Amniotic epithelial cell (primary cell): ENCODE measurements at regions not wholly inside any gene's neighbourhood (a gene's known extent, or its start where the extent isn't known, plus 50 kb on each side); places are given as distances from the start of the nearest gene placed in this dataset.
"Not testable (repeated sequence)": the region's sequence is repeated elsewhere in the genome, so short reads cannot be mapped to it uniquely, and the experiment has no call there.

Source experiments
- DNase-seq: peaks from one replicate; pipeline ENCODE4 v3.0.0-alpha.2; 2010; ENCODE audit warnings: low read depth

DNA sequence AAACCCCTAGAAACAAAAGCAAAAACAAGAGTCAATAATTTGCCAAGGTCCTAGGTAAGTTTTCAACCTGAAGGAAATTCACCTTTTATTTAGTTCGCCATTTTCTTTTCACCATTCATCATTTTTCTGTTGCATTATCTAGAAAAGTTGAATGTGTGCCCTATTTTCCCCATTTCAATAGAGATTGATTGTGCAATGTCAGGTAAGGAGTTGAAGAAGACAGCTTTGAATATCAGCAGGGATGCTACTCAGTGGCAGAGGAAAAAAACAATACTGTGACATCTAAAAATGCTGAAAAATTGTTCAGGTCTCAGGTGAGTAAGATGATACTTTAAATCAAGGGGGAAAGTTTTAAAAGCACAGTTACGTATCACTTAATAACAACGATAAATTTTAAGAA, 813.7 kb downstream of the DTWD2 start:
- no peak for DNase-seq

DNA sequence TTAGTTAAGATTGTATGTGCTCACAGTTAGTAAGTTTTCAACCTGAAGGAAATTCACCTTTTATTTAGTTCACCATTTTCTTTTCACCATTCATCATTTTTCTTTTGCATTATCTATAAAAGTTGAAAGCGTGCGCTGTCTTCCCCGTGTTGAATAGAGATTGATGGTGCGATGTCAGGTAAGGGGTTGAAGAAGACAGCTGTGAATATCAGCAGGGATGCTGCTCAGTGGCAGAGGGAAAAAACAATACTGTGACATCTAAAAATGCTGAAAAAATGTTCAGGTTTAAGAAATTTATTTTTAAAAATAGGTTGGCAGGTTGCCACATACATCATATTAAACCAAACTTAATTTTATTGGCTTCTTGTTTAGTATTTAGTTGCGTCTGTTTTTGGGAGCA, 815.0 kb downstream of the DTWD2 start:
- no peak for DNase-seq

GRCh38 chr5:118165619-118166018, 822.7 kb downstream of the DTWD2 start:
- no peak for DNase-seq

DNA sequence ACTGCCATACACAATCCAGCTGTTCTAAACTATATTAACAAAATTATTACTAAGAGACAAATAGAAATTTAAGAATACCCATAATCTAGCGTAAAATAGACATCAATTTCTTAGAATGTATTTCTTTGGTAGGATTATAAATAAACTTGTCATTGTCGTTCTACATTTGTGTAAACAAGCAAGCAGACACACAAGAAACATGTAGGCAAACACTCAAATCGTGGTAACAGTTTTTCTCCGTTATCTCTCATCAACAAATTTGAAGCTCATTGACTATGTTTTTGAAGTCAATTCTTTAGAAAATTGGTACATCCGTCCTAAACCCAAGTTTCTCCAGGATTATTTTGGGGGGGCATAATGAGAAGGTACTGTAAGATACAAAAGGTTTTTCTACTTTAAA, 832.2 kb downstream of the DTWD2 start:
- no peak for DNase-seq

GRCh38 chr5:118146824-118147223, 841.5 kb downstream of the DTWD2 start:
- no peak for DNase-seq

DNA sequence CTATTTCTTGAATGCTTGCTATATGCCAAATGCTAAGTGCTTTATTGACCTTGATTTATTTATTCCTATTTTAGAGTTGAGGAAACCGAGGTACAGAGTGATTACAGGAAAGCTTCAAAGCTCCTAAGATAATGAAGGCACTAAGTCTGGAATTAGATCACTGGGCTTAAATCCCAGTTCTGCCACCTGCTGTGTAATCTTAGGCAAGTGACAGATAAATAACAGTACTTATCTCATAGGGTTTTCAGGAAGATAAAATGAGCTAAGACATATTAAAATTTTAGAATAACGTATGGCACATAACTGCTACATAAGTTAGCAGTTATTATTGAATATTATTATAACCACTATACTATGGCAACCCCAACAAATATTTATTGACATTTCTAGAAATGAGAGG, 843.8 kb downstream of the DTWD2 start:
- DNase-seq, result no peak

- no peak for DNase-seq
Measured at GRCh38 chr5:118139361-118139760, 849.0 kb downstream of the DTWD2 start.

DNA sequence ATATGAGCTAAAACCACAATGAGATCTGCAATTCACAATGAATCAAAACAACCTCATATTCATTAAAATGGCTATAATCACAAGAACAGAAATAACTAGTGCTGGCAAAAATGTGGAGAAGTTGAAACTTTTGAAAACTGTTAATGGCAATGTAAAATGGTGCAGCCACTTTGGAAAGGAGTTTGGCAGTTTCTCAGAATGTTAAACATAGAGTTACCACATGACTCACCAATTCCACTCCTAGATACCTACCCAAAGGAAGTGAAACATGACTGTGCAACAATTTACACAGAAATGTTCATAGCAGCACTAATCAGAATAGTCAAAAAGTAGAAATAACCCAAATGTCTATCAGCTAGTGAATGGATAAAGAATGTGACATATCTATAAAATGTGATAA, 862.2 kb downstream of the DTWD2 start:
- peak; percentile 46 for DNase-seq

- DNase-seq, result no peak
Measured at GRCh38 chr5:118125687-118126086, 862.7 kb downstream of the DTWD2 start.

- no peak for DNase-seq
Measured at GRCh38 chr5:118121258-118121657, 867.1 kb downstream of the DTWD2 start.

DNA sequence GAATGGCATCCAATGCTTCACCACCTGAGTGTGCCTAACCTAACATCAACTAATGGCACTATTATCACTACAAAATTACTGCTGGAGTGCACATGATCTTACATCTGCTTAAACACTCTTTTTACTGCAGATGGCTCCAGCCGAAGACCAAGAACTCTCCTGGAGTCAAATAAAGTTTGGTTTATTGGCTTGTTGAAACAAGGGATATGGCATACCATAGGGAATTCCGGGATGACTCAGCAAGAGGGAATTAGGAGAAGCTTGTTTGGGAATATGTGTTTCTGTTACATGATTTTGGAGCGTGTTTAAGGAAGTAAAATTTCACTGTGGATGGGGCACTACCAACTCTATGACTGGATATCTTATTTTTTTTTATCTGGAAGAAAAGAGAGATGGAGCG, 872.6 kb downstream of the DTWD2 start:
- DNase-seq, result no peak

GRCh38 chr5:118111956-118112355, 876.4 kb downstream of the DTWD2 start:
- no peak for DNase-seq

- not testable (repeated sequence) for DNase-seq
Measured at GRCh38 chr5:118107246-118107645, 881.1 kb downstream of the DTWD2 start.

- no peak for DNase-seq
Measured at GRCh38 chr5:118098716-118099115, 889.6 kb downstream of the DTWD2 start.

- DNase-seq, result no peak
Measured at GRCh38 chr5:118095115-118095514, 893.2 kb downstream of the DTWD2 start.

DNA sequence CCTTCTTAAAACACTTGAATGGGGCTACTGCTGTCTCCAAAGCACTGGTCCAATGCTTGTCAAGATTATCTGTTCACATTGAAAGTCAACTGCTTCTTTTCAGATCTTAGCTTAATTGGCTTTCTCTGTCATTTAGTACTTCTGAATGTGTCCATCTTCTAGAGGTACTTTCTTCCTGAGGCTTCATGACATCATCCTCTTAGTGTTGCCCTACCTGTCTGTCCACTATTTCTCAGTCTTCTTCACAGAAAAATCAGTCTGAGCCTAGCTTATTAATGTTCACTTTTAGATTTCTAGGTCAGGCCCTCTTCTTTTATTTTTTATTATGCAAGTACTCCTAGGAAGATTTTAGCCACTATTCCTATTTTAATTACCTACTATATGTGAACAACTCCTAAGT, 899.9 kb downstream of the DTWD2 start:
- no peak for DNase-seq

DNA sequence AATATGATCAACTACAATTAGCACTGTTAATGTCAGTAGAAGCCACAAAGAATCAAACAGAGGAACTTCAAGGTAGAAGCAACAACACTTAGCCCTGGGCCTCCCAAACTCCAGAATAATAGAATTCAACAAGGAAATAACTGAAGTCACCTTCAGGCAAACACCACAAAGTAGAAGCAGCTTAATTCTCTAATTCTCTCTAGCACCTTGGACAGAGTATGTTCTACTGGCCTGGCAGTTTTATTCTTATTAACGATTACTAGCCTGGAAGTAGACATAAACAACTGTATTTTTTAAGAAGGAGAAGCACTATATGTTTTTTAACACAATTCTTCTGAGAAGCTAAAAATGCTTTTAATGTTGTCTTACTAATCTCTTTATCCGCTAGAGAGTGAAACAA, 911.9 kb downstream of the DTWD2 start:
- peak; percentile 2 for DNase-seq

- DNase-seq, result no peak
Measured at GRCh38 chr5:118070041-118070440, 918.3 kb downstream of the DTWD2 start.

- no peak for DNase-seq
Measured at GRCh38 chr5:118069452-118069851, 918.9 kb downstream of the DTWD2 start.

DNA sequence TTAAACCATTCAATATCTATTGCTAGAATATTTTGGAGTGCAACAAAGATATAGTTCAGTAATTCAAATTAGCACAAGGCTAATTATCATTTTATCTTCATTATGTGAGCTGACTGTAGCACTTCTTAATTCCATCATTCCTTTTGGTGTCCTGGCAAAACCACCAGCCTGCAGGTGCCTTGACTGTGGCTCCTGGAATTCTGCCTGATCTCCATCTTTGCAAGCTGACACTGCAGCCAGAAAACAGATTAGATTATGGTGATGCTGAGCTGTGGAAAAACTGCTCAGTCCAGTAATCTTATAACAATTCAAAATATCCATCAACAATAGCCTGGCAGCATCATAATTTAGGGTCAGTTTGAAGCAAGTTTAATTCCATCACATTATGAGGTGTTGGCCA, 919.5 kb downstream of the DTWD2 start:
- DNase-seq, result no peak

DNA sequence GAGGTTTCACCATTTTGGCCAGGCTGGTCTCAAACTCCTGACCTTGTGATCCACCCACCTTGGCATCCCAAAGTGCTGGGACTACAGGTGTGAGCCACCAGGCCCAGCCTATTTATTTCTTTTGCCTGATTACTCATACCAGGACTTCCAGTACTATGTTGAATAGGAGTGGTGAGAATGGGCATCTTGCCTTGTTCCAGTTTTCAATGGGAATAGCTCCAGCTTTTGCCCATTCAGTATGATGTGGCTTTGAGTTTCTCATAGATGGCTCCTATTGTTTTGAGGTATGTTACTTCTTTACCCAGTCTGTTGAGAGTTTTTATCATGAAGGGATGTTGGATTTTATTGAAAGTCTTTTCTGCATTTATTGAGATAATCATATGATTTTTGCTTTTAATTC, 924.5 kb downstream of the DTWD2 start:
- DNase-seq, result not testable (repeated sequence)

DNA sequence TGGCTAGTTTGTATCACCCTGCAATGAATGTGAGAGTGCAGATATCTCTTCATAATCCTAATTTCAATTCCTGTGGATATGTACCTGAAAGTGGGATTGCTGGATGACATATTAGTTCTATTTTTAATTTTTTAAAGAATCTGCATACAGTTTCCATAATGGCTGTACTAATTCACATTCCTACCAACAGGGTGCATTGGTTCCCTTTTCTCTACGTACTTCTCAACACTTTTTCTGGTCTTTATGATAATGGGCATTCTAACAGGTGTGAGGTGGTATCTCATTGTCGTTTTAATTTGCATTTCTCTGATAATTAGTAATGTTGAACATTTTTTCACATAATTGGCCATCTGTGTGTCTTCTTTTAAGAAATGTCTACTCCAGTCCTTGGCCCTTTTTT, 927.5 kb downstream of the DTWD2 start:
- DNase-seq, result peak; percentile 2

DNA sequence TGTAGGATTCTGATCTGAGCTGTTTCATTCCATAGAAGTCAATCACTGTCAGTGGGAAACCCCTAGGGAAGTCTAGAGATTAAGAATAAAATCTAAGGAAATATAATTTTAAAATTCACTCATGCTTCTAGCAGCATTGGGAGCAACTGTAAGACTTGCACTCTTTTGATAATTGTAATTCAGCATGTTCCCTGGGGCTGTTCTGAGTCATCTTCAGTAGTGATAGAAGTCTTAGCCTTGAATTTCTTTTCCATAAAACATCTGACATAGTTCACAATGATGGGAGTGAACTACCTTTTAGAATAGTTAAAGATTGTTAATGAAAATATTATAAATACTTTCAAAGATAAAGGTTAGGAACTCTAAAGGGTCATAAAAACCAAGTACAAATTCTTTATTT, 935.8 kb downstream of the DTWD2 start:
- DNase-seq, result no peak

- no peak for DNase-seq
Measured at GRCh38 chr5:118044169-118044568, 944.2 kb downstream of the DTWD2 start.

DNA sequence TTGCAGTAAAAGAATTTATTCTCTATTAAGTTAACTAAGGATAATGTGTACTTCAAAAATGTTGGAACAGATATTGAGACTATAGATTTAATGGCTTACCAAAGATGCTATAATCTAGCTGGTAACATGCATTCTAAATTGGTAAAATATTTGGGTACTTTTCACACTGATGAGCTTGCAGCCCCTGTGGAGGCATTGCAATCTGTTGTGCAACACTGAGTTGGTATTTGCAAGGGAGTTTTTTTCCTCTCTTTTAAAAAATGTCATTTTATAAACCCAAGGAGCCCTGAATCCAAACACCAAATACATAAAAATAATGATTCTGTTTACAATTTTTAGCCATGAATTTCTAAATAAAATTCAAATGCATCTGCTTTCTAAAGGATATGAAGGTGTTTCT, 944.8 kb downstream of the DTWD2 start:
- peak; percentile 10 for DNase-seq
